RWPE1 (cell line): ENCODE measurements at regions not wholly inside any gene's neighbourhood (a gene's known extent, or its start where the extent isn't known, plus 50 kb on each side); places are given as distances from the start of the nearest gene placed in this dataset.

Experiments
- CTCF ChIA-PET: fragments of 350-600 bp; sonication (Branson Sonifier 250); formaldehyde crosslinking; extraction: SDS; loops from one replicate; lab custom pipeline; 2021; lab: Yijun Ruan, JAX
- POLR2A ChIA-PET: fragments of 400-600 bp; formaldehyde crosslinking; extraction: SDS; loops from one replicate; lab custom pipeline; 2020; ENCODE audit warnings: antibody characterized with exemption; ENCODE audit not compliant: low non-redundant PET; lab: Yijun Ruan, JAX
- DNase-seq: peaks from one replicate; pipeline ENCODE4 v3.0.0; 2012; ENCODE audit warnings: low spot score
- H3K27ac ChIP-seq: fragments of 450-650 bp; 2 replicates; pipeline ENCODE4 v1.5.1; 2017
- CTCF ChIP-seq: fragments of 450-650 bp; conservative IDR thresholded peaks from 2 replicates; pipeline ENCODE4 v1.5.1; 2017; ENCODE audit warnings: low read depth, mild to moderate bottlenecking

GRCh38 chr2:56676966-56677365 lies 493.2 kb downstream of the CCDC85A start:
- no peak for DNase-seq
- no peak for TF ChIP-seq CTCF
- ChIA-PET POLR2A (no interaction called here), CTCF (no interaction called here)
- H3K27ac ChIP-seq, result no peak overlapping the region

- TF ChIP-seq CTCF, result no peak
- H3K27ac ChIP-seq, result no peak overlapping the region
- ChIA-PET CTCF (no interaction called here), POLR2A (no interaction called here)
- DNase-seq, result no peak
Measured at GRCh38 chr2:56680971-56681631, 497.3 kb downstream of the CCDC85A start.

GRCh38 chr2:56681659-56682396 lies 498.0 kb downstream of the CCDC85A start:
- no peak for TF ChIP-seq CTCF
- DNase-seq, result no peak
- POLR2A ChIA-PET, result no interaction called here
- CTCF ChIA-PET, result no interaction called here
- H3K27ac ChIP-seq, result no peak overlapping the region

- DNase-seq, result no peak
- TF ChIP-seq CTCF, result no peak
- ChIA-PET CTCF (no interaction called here), POLR2A (no interaction called here)
- no peak overlapping the region for H3K27ac ChIP-seq
Measured at GRCh38 chr2:56682397-56682760, 498.6 kb downstream of the CCDC85A start.

- TF ChIP-seq CTCF, result no peak
Measured at GRCh38 chr2:56684327-56684726, 500.5 kb downstream of the CCDC85A start.

GRCh38 chr2:56685205-56685604 lies 501.4 kb downstream of the CCDC85A start:
- ChIA-PET POLR2A (no interaction called here), CTCF (interaction anchor here (0.7 kb wide), 1 partner anchor 184 kb away, joined by 4 read pairs; no protein-coding TSS in a partner anchor)
- TF ChIP-seq CTCF, result no peak
- H3K27ac ChIP-seq, result no peak overlapping the region
- DNase-seq, result no peak

More at GRCh38 chr2:56684327-56684726, 500.5 kb downstream of the CCDC85A start:
- POLR2A ChIA-PET, result no interaction called here
- CTCF ChIA-PET, result no interaction called here
- H3K27ac ChIP-seq, result no peak overlapping the region
- DNase-seq, result no peak
